Pulmonary artery endothelial cell (primary cell): ENCODE measurements at regions not wholly inside any gene's neighbourhood (a gene's known extent, or its start where the extent isn't known, plus 50 kb on each side); places are given as distances from the start of the nearest gene placed in this dataset.

Experiments used
- DNase-seq: peaks from one replicate; pipeline ENCODE4 v3.0.0-alpha.2; 2011; ENCODE audit warnings: low read depth, low spot score

DNA sequence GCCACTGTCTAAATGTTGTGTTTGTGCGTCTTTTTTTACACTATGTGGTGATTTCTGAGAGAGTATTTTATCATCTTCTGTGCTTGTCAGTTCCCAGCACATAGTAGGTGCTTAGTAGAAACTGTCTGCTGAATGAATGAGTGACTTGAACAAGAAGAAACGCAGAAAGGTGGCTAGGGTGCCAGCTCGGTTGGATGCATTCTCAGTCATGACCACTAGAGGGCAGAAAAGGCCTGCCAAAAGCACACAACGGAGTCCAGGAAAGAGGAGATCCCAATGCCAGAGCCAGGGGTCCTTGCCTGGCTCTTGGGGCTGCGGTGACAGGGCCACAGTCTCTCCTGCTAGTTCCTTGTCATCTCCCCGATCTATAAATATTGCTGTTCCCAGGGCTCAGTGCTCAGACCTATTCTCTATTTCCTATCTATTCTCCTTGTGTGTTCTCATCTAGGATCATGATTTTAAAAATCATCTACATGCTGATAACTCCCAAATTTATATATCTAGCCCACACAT is 57.3 kb upstream of the CCL1 start:
- peak; percentile 5 for DNase-seq

DNA sequence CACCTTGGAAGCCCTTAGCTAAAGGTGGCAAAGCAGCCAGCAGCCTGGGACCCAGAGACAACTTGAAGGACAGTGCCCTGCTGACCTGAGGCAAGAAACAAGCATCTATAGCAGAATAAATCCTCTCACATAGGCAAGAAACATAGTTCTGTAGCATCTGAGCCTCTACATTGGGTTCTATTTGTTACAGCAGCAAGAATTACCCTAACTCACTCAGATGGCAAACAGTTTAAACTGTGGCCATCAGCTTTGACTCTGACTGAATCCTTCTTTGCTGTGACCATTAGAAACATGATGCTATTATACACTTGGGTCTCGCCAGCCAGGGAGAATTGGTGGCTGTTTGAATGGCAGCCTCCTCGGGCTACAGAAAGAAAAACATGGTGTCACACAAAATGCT is 53.1 kb upstream of the CCL1 start:
- DNase-seq = no peak

DNA sequence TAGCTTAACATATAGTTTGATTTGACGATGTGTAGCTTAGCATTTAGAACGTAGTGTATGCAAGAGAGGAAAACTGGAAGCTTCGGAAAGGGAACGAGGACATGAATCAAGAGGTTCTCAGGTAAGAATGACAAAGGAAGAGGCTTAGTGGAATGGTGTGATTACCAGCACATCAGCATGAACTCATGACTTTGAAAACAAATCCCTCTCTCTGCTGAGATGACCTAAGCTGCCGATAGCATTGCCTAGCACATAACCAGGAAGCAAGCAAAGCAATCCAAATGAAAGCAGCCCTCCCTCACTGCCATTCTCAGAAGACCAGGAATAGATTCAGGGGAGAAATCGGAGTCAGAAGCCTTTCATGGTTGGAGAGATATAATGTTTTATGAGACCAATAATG is 51.3 kb upstream of the CCL1 start:
- DNase-seq = no peak

DNA sequence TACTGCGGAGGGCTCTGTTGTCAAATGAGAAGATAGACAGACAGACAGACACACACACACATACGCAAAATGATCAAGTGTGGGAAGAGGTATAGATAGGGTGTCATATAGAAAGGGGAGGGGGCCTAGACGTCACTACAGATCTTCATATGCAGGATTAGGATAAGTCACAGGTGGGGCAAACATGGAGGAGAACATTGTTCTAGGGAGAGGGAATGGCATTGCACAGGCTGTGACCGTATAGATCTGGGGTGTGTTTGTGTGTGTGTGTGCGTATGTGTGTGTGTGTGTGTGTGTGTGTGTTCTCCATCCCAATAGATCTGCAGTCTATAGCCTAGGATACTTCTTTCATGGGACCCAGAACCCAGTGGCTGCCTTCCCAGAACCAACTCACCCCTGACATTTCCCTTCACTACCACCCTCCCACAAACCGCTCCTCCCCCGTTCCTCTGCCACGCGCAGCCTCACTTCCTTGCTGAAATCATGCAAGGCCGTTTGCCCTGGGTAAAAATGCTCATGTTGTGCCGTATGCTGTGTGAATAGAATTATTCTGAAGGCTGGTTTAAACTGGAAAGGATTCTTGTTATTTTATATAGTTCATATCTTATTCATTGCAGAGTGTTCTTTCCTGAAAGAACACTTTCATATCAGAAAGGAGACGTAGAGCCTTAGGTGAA is 50.5 kb upstream of the CCL1 start:
- DNase-seq = no peak

GRCh38 chr17:34412965-34413441 is 50.0 kb upstream of the CCL1 start:
- peak; percentile 82 for DNase-seq
